EH (cell line): ENCODE measurements at regions not wholly inside any gene's neighbourhood (a gene's known extent, or its start where the extent isn't known, plus 50 kb on each side); places are given as distances from the start of the nearest gene placed in this dataset.

Experiments
- DNase-seq: peaks from one replicate; pipeline ENCODE4 v3.0.0-alpha.2; 2015; ENCODE audit warnings: low read depth

- DNase-seq, result no peak
Observed at GRCh38 chr3:22893644-22894325, 309.3 kb upstream of the UBE2E2 start.

DNA sequence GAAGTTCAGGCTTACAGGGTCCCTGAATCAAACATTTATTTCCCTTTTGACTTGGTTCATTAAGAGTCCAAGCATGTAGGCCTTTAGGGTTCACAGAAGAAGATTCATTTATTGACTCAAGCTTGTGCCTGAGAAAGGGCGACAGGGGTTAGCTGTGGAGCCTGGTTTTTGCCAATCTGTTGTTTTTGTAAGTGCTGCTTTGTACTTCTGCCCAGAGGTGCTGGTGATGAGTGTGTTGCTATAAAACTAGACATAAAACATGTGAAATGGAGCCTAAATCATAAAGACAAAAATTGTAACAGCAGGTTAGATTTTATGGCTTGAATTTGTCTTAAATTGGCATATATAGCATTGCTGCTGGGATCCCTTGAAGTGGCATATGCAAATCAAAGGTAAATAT, 308.3 kb upstream of the UBE2E2 start:
- DNase-seq, result no peak

DNA sequence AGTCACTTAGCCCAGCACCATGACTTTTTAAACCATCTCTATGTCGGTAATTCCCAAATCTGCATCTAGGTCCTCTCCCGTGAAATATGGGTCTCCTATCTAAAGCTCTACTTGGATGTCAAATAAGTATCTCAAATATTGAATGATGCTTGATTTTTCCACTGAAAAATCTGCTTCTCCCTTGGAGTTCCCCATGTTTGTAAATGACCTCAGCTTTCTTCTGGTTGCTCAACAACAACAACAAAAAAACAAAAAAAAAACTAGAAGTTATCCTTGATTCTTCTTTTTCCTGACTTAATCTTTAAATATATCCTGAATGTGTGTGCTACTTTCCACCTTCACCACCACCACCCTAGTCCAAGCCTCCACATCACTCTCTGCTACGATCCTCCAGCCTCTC, 307.5 kb upstream of the UBE2E2 start:
- no peak for DNase-seq

- no peak for DNase-seq
Observed at GRCh38 chr3:22898558-22898957, 304.6 kb upstream of the UBE2E2 start.

GRCh38 chr3:22899441-22899840, 303.7 kb upstream of the UBE2E2 start:
- no peak for DNase-seq

- no peak for DNase-seq
Observed at GRCh38 chr3:22900296-22900695, 302.8 kb upstream of the UBE2E2 start.

DNA sequence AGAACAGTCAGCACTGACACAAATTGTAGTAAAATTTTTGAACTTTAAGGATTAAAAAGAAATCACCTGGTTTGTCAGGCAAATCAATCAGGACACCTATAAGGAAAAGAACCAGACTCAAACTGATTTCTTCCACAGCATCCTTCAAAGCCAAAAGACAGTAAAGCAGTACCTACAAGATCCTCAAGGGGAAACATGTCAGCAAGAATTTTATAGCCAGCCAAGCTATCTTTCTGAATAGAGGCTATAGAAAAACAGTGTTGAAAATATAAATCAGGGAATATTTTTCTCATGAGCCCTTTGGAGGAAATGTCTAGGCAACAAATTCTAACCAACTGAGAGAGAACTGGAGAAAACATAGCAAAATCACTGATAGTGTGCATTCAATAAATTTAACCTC, 301.4 kb upstream of the UBE2E2 start:
- DNase-seq, result no peak

DNA sequence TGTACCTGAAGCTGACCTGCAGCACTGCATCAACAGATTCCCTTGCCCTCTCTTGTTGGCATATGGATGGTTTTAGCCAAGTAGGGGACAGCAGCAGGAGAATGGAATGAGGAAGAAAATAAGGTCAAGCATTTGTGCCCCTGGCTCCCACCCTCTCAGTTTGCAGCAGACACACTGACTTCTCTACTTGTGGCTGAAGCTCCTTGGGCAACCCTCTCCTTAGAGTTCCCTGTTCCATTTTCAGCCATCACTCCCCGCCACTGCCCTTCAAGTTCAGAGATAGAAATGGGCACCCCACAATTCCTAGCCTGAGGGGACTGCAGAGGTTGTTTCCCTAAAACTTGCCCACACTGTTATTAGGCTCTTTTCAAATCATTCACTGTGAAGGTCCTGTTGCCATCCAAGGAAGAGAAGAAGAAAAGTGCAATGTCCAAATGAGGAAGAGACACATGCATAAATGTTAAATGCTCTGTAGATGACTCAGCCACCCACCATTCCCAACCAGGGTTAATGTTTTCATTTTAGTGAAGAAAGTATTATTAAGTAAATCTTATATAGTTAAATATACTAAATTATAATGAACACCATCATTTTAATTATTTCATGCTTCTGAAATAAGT, 295.9 kb upstream of the UBE2E2 start:
- DNase-seq, result no peak

- no peak for DNase-seq
Observed at GRCh38 chr3:22907796-22908195, 295.3 kb upstream of the UBE2E2 start.

- no peak for DNase-seq
Observed at GRCh38 chr3:22908989-22909507, 294.1 kb upstream of the UBE2E2 start.

DNA sequence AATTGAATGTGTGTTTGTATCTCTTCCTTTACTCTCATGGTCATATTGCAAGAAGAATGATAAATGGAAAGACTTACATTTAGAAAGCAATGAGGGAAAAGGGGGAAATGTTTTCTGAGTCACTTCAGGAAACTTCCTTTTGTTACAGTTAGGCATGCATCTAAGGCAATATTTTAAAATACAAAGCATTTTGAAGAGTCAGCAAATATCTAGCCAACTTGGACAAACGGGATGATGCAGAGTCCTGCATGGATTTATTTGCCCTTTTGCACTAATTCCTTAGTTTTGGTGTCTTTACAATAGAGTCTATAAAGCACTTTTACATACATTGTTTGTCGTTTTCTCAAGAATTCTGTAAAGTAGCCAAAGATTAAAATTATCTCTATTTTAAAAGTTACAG, 286.2 kb upstream of the UBE2E2 start:
- DNase-seq, result no peak

DNA sequence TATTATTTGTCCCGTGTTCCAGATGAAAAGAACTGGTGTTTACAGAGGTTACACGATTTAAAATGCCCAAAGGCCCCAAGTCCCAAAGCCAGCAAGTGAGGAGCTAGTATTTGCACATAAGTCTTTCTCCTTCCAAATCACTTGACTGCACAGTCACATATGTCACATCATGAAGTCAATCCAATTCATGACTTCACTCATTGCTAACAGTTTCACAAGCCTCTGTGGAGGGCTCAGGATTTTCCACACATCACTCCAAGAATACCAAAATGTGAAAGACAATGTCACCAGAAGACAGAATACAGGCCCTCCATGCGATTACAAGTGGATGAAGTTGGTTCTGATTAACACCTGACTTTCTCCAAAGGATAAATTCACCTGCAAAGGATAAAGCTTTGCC, 283.1 kb upstream of the UBE2E2 start:
- DNase-seq, result no peak

GRCh38 chr3:22922317-22922716, 280.8 kb upstream of the UBE2E2 start:
- DNase-seq, result no peak

DNA sequence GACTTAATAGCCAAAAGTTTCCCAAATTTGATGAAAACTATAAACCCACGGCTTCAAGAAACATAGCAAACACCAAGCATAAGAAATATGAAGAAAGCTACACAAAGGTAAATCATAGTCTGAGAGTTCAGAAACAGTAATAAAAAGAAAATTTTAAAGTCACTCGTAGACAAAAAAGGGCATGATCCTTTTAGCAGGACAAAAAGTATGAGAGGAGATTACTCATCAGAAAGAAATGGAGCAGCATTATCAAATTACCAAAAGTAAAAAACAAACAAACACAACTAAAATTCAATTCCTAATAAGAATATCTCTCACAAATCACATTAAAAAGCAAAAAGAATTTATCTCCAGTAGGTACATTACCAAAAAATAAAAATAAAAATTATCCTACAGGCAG, 279.4 kb upstream of the UBE2E2 start:
- DNase-seq, result no peak

DNA sequence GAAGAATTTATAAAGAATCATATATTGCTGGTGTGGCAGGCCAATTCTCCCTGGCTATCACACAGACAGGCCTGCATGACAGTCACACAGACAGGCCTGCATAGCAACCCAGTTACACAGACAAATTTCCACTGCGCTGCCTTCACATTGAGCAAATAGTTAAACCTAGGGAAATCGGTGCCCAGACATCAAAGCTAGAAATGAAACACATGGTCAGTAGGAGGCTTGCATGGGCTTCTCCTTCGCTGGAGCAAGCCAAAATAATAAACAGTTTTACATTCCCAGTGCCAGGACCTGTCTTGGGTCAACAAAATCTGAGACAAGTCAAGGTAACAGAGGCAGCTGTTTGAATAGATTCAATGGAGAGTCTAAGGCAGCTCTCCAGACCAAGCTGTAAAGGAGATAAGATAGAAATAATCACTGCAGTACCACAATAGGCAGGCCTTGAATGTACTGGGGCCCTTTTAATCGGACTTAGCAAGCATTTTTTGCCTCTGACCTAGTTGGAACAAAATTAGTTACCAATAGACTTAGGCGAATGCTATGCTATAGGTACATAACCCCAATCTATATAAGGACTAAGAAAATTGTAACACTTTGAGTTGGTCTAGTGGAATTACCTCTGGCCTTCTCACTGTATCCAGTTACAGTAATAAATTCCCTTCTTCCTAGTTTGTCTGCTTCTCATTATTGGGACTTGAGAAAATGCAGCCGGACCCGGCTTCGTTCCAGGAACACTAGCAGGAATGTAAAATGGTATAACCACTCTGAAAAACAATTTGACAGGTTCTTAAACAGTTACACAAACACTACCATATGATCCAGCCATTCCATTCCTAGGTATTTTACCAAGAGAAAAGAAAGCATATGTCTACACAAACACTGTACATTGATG, 274.7 kb upstream of the UBE2E2 start:
- DNase-seq, result no peak

DNA sequence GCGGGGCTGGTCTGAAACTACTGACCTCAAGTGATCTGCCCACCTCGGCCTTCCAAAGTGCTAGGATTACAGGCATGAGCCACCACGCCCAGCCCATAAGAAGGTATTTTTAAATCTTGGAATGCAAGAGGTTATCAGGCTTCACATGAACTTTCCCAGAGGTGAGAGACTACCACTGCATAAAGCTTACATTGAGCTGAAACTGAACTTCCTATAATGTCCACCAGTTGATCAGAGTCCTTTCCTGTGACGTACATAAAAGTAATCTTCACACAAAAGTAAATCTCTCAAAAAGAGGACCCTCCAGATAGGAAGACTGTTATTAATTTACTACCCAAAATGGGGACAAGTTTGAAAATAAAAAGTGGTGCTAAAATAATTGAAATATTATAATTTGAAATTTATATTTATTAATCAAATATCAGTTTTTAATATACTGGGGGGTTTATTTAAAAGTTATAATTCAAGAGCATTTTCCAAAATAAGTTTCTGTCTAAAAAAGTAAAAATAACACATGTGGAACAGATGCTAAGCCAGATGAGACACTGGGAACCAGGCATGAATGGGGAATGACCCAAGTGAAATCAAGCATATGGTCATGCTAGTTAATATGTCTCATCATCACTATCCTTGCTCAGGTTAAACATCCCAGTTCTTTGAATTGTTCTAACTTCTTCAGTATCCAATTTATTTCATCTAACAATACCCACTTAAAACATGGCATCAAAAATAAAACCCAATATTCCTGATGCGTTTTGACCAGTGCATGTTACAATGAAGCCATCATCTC, 269.9 kb upstream of the UBE2E2 start:
- no peak for DNase-seq

GRCh38 chr3:22933841-22934116, 269.3 kb upstream of the UBE2E2 start:
- no peak for DNase-seq

DNA sequence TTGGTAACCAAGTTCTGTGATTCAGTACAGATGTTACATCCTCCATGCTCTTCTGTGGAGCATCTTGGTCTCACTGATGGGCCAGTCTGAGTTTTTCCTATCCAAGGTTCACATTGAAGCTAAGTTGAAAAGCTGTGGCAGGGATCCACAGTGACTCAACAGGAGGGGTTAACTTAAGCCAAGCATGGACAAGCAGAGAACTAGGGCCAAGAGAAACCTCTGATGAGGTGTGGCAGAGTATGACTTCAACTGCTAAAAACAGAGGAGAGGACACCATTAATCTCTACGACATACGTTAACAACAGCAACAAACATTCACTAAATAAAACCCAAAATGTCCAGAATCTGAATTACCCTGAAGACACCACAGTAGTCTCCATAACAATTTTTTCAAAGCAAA, 268.1 kb upstream of the UBE2E2 start:
- DNase-seq, result no peak

- DNase-seq, result peak; percentile 33
Observed at GRCh38 chr3:22937536-22937935, 265.6 kb upstream of the UBE2E2 start.

DNA sequence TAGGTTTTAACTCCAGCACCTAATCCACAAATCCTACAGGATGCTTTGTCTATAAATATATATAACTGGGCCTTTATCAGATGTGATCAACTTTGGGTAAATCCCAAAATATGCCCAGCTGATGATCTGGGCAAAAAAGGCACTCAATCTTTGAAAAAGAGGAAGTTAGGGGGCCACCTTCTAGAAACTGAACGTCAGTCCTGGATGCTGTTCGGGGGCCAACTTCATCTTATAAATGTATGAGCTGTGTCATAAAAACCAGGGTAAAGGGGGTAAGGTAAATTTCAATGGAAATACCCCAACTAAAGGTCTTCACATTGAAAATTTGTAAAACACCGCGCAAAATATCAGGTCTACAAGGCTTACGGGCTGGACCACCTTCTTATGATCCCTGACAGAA, 264.4 kb upstream of the UBE2E2 start:
- DNase-seq, result no peak

- no peak for DNase-seq
Observed at GRCh38 chr3:22939349-22939748, 263.8 kb upstream of the UBE2E2 start.

- no peak for DNase-seq
Observed at GRCh38 chr3:22940285-22940684, 262.8 kb upstream of the UBE2E2 start.
